GM21786 (cell line): ENCODE measurements at regions not wholly inside any gene's neighbourhood (a gene's known extent, or its start where the extent isn't known, plus 50 kb on each side); places are given as distances from the start of the nearest gene placed in this dataset.
A peak's percentile ranks its signal among the peaks of the same experiment; 100 is the strongest.
"Not testable (repeated sequence)": the region's sequence is repeated elsewhere in the genome, so short reads cannot be mapped to it uniquely, and the experiment has no call there.

ENCODE experiments used
- ATAC-seq: cut with Tn5 transposase; IDR thresholded peaks from one replicate; pipeline ENCODE4 v1.9.1; 2021; ENCODE audit not compliant: unreplicated experiment

DNA sequence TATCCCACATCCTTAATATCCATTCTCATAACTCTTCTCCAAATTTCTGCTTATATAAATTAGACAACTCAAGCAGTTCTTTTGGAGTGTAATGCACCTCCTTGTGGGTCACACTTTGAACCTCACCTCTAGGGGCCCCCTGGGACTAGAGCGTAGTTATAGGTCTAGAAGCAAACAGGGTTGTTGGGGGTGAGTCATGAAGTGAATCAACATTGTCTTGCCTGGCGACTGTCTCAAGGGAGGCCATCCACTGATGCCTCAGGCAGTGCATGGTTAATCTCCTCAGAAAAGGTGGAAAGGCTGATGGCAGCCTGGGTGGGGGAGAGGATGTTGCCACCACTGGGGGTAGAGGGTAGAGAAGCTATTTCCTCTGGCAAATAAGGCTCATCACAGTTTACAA, 129.1 kb downstream of the TNFRSF21 start:
- no peak for ATAC-seq

DNA sequence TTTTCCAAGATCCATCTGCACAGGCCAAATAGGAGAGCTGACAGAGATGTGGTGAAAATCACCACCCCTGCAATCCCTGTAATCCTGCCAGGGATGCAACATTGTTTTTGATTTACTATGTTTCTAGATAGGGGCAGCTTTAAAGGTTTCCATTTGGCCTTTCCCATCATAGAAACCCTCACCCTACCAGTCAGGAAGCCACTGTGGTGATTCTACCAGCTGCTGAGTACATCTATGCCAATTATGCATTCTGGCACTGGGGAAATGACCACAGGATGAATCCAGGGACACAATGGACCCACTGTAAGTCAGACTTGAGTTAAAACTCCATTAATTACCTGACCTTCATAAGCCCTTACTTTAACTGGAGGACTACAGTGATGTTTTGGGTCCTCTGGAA, 130.4 kb downstream of the TNFRSF21 start:
- no peak for ATAC-seq

DNA sequence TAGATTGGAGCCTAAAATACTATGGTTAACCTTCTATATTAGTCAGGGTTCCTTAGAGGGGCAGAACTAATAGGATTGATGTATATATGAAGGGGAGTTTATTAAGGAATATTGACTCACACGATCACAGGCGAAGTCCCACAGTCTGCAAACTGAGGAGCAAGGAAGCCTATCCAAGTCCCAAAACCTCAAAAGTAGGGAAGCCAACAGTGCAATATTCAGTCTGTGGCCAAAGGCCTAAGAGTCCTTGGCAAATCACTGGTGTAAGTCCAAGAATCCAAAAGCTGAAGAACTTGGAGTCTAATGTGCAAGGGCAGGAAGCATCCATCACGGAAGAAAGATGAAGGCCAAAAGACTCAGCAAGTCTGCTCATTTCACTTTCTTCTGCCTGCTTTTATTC, 133.5 kb upstream of the ADGRF1 start:
- ATAC-seq: no peak

DNA sequence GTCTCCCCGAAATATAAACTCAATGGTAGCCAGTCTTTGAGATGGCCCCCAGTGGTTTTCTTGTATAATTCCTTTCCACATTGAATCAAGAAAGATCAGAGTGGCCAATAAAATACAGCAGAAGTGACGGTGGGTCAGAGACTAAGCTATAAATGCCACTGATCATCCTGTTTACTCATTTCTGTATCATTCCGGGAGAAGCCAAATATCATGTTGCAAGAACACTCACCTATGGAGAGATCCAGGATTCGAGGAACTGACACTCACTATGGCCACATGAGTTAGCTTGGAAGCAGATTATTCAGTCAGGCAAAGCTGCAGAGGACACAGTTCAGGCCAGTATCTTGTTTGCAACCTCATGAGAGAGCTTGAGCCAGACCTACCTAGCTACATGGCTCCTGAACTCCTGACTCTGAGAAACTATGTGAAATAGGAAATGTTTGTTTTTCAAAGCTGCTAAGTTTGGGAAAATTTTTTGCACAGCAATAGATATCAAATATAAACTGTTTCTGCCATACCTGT, 132.4 kb upstream of the ADGRF1 start:
- no peak for ATAC-seq

DNA sequence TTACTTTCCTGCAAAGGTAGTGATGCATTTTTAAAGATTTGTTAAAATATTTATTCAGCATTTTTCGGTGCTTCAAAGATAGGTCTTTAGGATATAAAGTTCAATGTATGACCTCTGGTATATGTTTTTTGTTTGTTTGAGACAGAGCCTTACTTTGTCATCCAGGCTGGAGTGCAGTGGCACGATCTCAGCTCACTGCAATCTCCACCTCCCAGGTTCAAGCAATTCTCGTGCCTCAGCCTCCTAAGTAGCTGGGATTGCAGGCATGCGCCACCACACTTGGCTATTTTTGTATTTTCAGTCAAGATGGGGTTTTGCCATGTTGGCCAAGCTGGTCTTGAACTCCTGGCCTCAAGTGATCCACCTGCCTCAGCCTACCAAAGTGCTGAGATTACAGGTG, 131.9 kb upstream of the ADGRF1 start:
- not testable (repeated sequence) for ATAC-seq

DNA sequence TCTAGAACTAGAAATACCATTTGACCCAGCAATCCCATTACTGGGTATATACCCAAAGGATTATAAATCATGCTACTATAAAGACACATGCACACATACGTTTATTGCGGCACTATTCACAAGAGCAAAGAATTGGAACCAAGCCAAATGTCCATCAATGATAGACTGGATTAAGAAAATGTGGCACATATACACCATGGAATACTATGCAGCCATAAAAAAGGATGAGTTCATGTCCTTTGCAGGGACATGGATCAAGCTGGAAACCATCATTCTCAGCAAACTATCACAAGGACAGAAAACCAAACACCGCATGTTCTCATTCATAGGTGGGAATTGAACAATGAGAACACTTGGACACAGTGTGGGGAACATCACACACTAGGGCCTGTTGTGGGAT, 131.0 kb upstream of the ADGRF1 start:
- not testable (repeated sequence) for ATAC-seq

DNA sequence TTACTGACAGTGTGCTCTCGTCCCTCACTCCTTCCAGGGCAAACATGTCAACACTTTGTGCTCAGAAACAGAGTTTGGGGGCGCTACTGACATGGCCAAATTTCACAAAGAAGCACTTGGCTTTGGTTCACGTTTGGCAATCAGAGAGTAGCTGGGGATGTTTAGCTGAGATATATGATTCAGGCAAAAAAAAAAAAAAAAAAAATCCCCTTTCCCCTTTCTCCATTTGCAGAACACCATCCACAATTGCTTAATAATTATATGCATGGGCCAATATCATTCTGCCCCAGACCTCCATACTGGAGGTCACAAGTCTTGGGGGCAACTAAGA, 128.4 kb upstream of the ADGRF1 start:
- ATAC-seq: no peak

DNA sequence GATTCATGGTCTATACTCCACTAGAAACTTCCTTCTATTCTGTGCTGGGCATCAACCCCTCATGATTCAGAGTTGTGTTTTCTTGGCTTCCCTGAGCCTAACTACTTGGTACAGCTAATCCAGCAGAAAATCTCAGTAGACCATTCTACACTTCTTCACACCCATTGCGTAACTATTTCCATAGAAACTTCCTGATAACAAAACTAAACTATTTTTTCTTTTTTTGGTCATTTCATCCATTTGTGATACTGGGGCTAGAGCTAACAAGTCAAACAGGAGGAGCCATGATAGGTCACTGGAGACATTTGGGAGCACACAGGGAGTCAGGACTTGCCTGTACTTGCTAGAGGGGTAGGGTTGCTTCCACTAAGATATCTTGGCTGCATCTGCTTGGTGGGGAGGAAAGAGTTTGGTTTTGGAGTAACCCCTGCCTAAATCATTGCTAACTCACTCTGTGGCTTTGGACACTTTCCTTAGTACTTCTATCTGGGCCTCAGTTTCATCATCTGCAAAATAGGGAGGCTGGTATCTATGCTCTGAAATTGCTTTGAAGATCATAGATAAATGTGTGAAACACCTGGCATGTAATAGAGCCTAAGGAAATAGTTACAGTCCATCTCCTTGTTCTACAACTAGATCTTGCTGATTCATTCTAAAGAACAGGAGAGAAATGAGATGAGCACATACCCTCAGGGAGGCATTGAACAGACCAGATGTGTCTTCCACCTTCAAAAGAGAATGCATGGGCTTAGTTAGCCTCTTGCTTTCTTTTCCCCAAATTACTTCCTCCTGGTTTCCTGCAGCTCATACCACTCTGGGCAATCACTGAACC, 127.9 kb upstream of the ADGRF1 start:
- no peak for ATAC-seq

DNA sequence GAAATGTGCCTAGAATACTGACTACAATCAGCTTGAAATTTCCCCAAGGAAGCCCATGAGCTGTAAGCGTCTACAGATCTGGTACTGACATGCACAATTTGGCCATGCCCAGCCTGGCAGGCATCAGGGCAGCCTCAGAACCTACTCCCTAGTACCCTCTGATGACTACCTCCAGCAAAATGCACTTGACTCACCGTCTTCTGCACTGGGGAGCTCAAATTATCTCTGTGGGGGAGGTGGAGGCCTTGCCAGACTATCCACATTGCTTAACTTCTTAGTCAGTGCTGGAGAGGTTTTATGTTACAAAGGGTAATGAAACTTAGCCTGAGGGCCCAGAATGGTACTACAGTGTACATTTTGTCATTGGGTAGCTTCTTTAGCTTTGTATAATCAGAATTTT, 126.0 kb upstream of the ADGRF1 start:
- no peak for ATAC-seq

DNA sequence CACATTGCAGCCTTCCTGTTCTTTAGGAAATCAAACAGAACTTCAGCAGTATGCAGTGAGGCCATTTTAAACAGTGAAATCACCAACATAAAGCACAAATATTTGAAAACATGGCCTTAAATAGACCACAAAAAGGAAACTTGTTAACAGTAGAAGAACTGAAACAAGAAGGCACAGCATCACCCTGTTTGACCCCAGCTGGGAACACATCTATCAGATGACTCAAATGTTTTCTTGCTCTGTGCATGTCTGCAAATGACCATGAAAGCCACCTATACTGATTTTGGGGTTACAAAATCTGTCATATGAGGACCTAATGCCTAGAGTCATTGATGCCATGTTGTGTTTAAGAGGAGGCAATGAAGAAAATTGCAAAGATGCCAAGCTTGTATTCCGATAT, 123.8 kb upstream of the ADGRF1 start:
- ATAC-seq: peak; percentile 84

DNA sequence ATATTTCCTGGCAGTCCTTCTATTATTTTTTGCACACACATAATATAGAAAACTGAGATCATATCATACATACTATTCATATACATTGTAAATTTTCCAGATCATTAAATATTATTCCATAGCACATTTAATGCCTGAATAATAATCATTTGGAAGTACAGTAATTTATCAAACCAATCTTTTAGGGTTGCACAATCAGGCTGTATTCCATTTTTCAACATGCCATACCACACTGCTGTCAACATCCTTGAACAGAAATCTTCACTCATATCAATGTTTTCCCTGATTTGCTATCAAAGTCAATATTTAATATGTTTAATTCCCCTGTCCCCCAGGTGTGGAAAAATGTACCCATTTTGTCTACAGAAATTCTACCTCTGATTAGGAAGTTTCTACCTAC, 122.7 kb upstream of the ADGRF1 start:
- ATAC-seq: no peak

DNA sequence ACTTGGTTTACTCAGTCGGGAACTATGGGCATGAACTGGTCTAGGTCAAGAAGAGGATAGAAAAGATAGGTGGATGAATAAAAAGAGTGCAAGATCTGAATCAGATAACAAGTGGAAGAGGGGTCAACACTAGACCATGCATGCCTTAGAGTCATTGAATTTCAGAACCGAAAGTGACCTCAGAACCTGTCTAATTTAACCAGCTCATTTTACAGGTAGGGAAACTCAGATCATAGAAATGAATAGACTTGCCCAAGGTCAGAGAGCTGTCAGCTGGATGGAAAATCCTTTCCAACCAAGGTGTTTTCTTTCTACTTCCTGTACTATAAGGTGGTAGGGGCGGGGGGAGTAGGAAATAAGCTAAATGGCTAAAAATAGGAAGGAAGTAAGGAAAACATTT, 121.4 kb upstream of the ADGRF1 start:
- ATAC-seq: peak; percentile 37

DNA sequence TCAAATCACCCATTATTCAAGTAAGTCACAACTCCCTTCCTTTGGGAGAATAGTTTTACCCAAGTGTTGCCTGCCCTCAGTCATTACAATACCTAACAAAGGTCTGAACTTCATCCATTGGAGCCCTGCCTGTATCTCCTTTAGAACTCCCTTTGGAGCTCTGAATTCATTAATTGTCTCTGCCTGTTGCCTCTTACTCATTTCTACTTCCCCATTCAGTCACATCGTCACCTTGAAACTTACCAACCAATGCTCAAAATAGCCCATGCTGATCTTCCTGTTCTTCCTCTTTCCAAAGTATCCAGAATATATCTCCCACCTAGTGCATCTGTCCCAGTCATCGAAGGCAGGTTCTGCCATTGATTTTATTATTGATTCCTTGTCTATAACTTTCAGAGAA, 120.7 kb upstream of the ADGRF1 start:
- ATAC-seq: peak; percentile 33

DNA sequence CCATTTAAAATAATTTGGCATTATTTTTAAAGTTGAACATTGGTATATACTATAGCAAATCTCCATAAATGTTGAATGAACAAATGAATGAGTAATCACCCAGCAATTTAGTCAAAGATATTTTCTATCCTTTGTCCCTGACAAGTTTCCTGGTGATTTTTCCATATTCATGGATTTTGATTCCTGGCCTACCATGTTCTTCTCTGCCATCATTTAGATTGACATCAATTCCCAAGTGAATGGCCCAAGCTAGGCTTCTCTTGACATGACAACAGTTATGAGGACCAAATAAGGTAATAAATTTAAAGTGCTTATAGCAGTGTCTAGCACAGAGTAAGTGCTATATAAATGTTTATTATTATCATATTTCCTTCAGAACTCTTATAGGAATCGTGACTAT, 120.1 kb upstream of the ADGRF1 start:
- ATAC-seq: no peak

DNA sequence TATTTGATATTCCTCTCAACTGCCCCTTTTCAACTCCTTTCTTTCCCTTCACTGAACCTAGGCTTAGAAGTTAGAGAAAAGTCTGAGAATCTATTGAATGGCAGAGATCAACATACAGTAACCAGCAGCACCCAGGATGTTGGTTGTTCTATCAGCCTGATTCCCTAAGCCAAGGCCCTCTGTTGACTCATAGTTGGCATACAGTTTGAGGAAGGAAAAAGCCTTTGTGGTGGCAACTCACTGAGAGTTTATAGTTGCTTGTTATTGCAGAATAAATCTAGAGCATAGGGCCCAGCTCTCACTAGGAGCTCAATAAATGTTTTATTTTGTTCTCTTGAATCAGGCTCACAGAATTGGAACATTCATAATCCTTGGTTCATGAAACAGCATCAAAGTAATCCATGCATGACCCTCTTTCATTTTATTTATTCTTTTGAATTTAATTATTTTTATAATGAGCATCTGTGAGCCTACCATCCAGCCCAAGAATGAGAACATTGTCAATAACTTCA, 119.1 kb upstream of the ADGRF1 start:
- ATAC-seq: no peak

DNA sequence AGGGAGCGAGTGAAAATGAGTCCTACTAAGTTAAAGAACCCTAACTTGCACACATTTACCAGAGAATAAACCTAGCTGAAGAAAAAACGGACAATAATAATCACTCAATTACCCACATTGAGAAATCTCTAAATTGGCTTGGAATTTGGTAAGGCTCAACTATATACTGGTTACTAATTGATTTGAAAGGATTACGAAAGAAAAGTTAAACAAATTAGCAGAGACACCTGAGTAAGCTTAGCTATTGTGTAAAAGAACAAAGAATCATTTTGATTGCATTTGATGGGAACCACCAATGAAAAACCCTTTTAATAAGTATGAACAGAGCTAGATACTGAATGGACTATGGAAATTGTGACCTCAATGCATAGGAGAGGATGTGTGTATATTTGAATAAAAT, 118.6 kb upstream of the ADGRF1 start:
- ATAC-seq: no peak

DNA sequence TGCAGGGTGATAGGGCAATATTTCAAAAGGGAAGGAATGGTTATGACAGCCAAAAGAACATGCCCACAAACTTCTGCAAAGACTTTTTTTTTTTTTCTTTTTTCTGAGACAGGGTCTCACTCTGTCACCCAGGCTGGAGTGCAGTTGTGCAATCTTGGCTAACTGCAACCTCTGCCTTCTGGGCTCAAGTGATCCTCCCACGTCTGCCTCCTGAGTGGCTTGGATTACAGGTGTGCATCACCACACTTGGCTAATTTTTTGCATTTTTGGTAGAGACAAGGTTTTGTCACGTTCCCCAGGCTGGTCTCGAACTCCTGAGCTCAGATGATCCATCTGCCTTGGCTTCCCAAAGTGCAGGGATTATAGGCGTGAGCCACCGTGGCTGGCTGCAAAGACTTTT, 117.6 kb upstream of the ADGRF1 start:
- no peak for ATAC-seq

DNA sequence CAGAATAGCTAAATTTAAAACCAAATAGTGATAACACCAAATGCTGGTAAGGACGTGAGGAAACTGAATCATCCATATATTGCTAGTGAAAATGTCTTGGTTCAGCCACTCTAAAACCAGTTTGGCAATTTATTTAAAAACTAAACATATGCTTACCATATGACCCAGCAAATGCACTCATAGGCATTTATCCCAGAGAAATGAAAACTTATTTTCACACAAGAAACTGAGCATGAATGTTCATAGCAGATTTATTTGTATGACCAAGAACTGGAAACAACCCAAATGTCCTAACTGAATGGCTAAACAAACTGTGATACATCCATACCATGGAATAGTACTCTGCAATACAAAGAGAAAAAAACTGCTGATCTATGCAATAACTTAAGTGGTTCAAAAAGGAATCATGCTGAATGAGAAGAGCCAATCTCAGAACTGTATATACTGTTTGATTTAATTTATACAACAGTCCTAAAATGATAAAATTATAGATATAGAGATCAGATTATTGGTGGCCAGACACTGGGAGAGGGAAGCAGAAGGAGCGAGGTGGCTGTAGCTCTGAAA, 115.6 kb upstream of the ADGRF1 start:
- no peak for ATAC-seq

DNA sequence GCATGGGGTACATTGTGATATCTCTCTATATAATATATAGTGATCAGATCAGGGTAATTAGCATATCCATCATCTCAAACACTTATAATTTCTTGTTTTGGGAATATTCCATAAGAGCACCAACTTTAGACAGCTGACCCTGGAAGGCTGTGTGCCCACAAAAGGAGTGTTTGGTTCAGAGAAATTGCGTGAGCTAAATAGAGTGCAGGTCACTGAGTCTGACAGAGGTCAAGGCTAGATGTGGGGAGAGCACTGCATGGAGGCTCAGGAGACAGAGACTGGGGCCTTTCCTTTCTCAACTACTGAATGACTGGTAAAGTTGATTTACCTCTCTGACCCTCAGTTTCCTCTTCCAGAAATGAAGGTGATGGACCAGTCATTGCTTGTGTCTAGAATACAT, 114.9 kb upstream of the ADGRF1 start:
- ATAC-seq: no peak

DNA sequence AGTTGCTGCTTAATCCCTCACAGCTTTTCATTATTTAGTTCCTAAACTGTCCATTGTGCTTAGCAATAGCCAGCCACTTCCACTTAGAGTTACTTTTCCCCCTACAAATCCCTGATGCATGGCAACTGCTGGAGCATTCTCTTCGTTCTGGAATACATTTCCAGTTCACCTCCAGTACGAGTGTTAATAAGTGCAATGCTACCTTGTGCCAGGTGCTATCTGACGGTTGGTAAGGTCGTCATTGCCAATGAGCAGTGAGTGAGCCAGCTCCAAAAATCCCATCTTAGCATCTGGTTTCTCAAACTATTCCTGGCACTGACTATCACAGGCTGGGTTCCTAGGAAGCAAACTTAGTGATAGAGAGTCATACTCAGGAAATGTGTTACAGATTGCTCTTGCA, 114.1 kb upstream of the ADGRF1 start:
- no peak for ATAC-seq

DNA sequence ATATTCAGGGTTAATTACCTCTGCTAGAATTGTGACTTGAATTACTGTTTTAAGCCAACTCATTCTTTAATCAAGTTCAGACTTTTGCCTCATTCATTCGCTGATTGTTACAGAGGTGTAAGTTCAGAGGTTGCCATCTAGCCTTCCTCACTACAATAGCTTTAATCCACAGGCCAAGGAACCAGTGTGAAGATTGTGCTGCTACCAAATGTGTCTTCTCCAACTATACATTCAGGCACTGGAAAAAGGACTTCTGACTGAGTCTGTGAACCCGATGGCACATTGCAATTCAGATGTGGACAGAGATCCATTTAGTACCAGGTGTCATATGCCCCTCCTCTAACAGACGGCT, 111.2 kb upstream of the ADGRF1 start:
- no peak for ATAC-seq

DNA sequence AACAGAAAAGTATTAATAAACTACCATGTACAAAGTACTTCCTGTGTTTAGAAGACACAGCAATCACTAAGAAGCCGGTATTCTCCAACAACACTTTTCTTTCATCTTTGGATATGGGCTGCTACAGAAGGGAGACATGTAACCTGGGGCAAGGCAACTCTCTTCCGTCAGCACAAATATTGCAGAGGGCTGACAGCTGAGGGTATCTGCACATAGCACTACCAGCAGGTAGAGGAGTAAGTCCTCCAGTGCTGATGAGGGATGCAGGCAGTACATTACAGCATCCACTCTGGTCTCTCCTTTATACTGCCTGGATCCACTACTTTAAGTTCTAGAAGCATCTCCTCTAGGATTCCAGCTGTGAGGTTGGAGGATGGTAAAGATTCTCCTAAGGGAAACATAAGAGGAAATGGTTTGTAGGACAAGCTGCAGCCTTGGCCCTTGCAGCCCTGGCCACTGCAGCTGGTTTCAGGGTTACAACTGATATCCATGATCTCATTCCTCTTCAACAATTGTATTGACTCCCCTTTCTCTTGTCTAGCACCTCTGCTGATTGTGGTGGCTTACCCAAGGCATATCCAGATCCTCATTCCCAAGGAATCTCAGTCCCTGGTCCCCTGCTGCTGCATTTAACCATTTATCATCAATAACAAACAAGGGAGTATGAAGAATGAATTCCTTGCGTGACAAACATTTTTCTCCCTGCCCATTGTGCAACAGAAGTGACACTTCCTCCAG, 110.7 kb upstream of the ADGRF1 start:
- ATAC-seq: no peak
